Mesendoderm (in vitro differentiated cells): ENCODE measurements at regions not wholly inside any gene's neighbourhood (a gene's known extent, or its start where the extent isn't known, plus 50 kb on each side); places are given as distances from the start of the nearest gene placed in this dataset.

Experiments
- DNase-seq: peaks from one replicate; pipeline ENCODE4 v3.0.0; 2013
- H2AK5ac ChIP-seq: 2 replicates; pipeline ENCODE4 v1.6.1; 2013; ENCODE audit warnings: low read length, inconsistent platforms
- H2BK120ac ChIP-seq: 2 replicates; pipeline ENCODE4 v1.6.1; 2013; ENCODE audit warnings: low read depth, mild to moderate bottlenecking, low read length, moderate library complexity, mixed read lengths
- H2BK15ac ChIP-seq: replicated peaks from 2 replicates; pipeline ENCODE4 v1.6.1; 2013; ENCODE audit warnings: low read depth, mild to moderate bottlenecking, moderate library complexity
- H2BK5ac ChIP-seq: 2 replicates; pipeline ENCODE4 v1.6.1; 2013; ENCODE audit warnings: low read length, inconsistent platforms
- H3K18ac ChIP-seq: 2 replicates; pipeline ENCODE4 v1.6.1; 2013; ENCODE audit warnings: mild to moderate bottlenecking, low read length, mixed read lengths
- H3K23ac ChIP-seq: one replicate; pipeline ENCODE4 v1.6.1; 2013; ENCODE audit warnings: low read length
- H3K27ac ChIP-seq: 2 replicates; pipeline ENCODE4 v1.5.1; 2013; ENCODE audit warnings: low read depth, mild to moderate bottlenecking, inconsistent platforms, low read length, moderate library complexity
- H3K27me3 ChIP-seq: 2 replicates; pipeline ENCODE4 v1.6.1; 2013; ENCODE audit warnings: low read length, control low read depth, mild to moderate bottlenecking, inconsistent platforms; ENCODE audit not compliant: insufficient read depth, poor library complexity
- H3K36me3 ChIP-seq: 2 replicates; pipeline ENCODE4 v1.6.1; 2013; ENCODE audit warnings: low read length, inconsistent platforms; ENCODE audit not compliant: control insufficient read depth, insufficient read depth
- H3K4ac ChIP-seq: one replicate; pipeline ENCODE4 v1.6.1; 2013; ENCODE audit warnings: low read depth, mild to moderate bottlenecking, low read length, moderate library complexity
- H3K4me1 ChIP-seq: 2 replicates; pipeline ENCODE4 v1.6.1; 2013; ENCODE audit warnings: low read depth, low read length, inconsistent platforms; ENCODE audit not compliant: control insufficient read depth
- H3K4me2 ChIP-seq: 2 replicates; pipeline ENCODE4 v1.6.1; 2013; ENCODE audit warnings: low read length
- H3K4me3 ChIP-seq: 2 replicates; pipeline ENCODE4 v1.5.1; 2013; ENCODE audit warnings: mild to moderate bottlenecking, low read length
- H3K56ac ChIP-seq: one replicate; pipeline ENCODE4 v1.6.1; 2013; ENCODE audit warnings: low read length
- H3K79me1 ChIP-seq: 2 replicates; pipeline ENCODE4 v1.6.1; 2013; ENCODE audit warnings: low read length, inconsistent platforms
- H3K79me2 ChIP-seq: 2 replicates; pipeline ENCODE4 v1.6.1; 2013; ENCODE audit warnings: mild to moderate bottlenecking, low read length; ENCODE audit not compliant: control insufficient read depth, insufficient read depth
- H3K9ac ChIP-seq: 2 replicates; pipeline ENCODE4 v1.6.1; 2013; ENCODE audit warnings: low read length, inconsistent platforms
- H4K5ac ChIP-seq: one replicate; pipeline ENCODE4 v1.6.1; 2013; ENCODE audit warnings: low read length
- H4K8ac ChIP-seq: one replicate; pipeline ENCODE4 v1.6.1; 2013; ENCODE audit warnings: low read depth, mild to moderate bottlenecking, control low read depth, low read length, moderate library complexity
- WGBS: extraction: QIAGEN DNeasy Blood & Tissue Kit; methylation state at CpG from one replicate; pipeline ENCODE4 v1.1.7; 2013; ENCODE audit warnings: low lambda C conversion rate, missing lambda C conversion rate; ENCODE audit not compliant: insufficient coverage; ENCODE audit errors: extremely low coverage; 5-methylcytosine and 5-hydroxymethylcytosine counted together

GRCh38 chr6:133129556-133129955 is 111.6 kb upstream of the EYA4 start:
- H3K4me1 ChIP-seq = no peaks in the 10 kb centered on the region
- no peaks in the 10 kb centered on the region for H3K79me1 ChIP-seq
- no peak overlapping the region for H3K4me2 ChIP-seq
- no peaks in the 10 kb centered on the region for H3K79me2 ChIP-seq
- no peaks in the 10 kb centered on the region for H3K27me3 ChIP-seq
- no peak overlapping the region for H3K4me3 ChIP-seq
- no peak overlapping the region for H3K27ac ChIP-seq
- no CpG with 5 or more reads among the region's 1 CpG for WGBS
- H2AK5ac ChIP-seq = no peak overlapping the region
- no peak overlapping the region for H3K23ac ChIP-seq
- H4K5ac ChIP-seq = no peak overlapping the region
- H3K36me3 ChIP-seq = no peaks in the 10 kb centered on the region
- no peak overlapping the region for H3K18ac ChIP-seq
- no peak overlapping the region for H2BK5ac ChIP-seq
- H4K8ac ChIP-seq = no peak overlapping the region
- DNase-seq = no peak
- no peak overlapping the region for H2BK120ac ChIP-seq
- H2BK15ac ChIP-seq = no peak overlapping the region
- H3K4ac ChIP-seq = no peak overlapping the region
- H3K56ac ChIP-seq = no peak overlapping the region
- no peak overlapping the region for H3K9ac ChIP-seq

- no peaks in the 10 kb centered on the region for H3K4me1 ChIP-seq
- H4K8ac ChIP-seq = no peak overlapping the region
- no peak overlapping the region for H3K27ac ChIP-seq
- no CpG with 5 or more reads among the region's 2 CpGs for WGBS
- no peak overlapping the region for H3K4ac ChIP-seq
- H2BK5ac ChIP-seq = no peak overlapping the region
- H3K36me3 ChIP-seq = no peaks in the 10 kb centered on the region
- no peak overlapping the region for H2BK120ac ChIP-seq
- peak; percentile 28 for DNase-seq
- no peak overlapping the region for H3K56ac ChIP-seq
- H3K4me2 ChIP-seq = no peak overlapping the region
- H4K5ac ChIP-seq = no peak overlapping the region
- no peaks in the 10 kb centered on the region for H3K79me2 ChIP-seq
- no peaks in the 10 kb centered on the region for H3K79me1 ChIP-seq
- H3K4me3 ChIP-seq = no peak overlapping the region
- no peak overlapping the region for H3K23ac ChIP-seq
- H2AK5ac ChIP-seq = no peak overlapping the region
- no peaks in the 10 kb centered on the region for H3K27me3 ChIP-seq
- no peak overlapping the region for H3K18ac ChIP-seq
- H2BK15ac ChIP-seq = no peak overlapping the region
- no peak overlapping the region for H3K9ac ChIP-seq
Measured at GRCh38 chr6:133130863-133131262, 110.3 kb upstream of the EYA4 start.

- no peaks in the 10 kb centered on the region for H3K27me3 ChIP-seq
- no peak overlapping the region for H3K27ac ChIP-seq
- H3K4me2 ChIP-seq = no peak overlapping the region
- no peak overlapping the region for H2BK120ac ChIP-seq
- H3K56ac ChIP-seq = no peak overlapping the region
- H2BK15ac ChIP-seq = no peak overlapping the region
- no peak overlapping the region for H3K9ac ChIP-seq
- no peak overlapping the region for H3K4me3 ChIP-seq
- no peak overlapping the region for H4K5ac ChIP-seq
- DNase-seq = no peak
- H3K4me1 ChIP-seq = no peaks in the 10 kb centered on the region
- no peaks in the 10 kb centered on the region for H3K79me2 ChIP-seq
- H3K79me1 ChIP-seq = no peaks in the 10 kb centered on the region
- no peak overlapping the region for H3K4ac ChIP-seq
- H3K36me3 ChIP-seq = no peaks in the 10 kb centered on the region
- no peak overlapping the region for H2AK5ac ChIP-seq
- no peak overlapping the region for H4K8ac ChIP-seq
- no peak overlapping the region for H3K23ac ChIP-seq
- H2BK5ac ChIP-seq = no peak overlapping the region
- WGBS = no CpG with 5 or more reads among the region's 10 CpGs
- H3K18ac ChIP-seq = no peak overlapping the region
Measured at GRCh38 chr6:133131621-133132465, 109.3 kb upstream of the EYA4 start.

- Histone ChIP-seq H3K4me3 (no peak overlapping the region), H3K9ac (no peak overlapping the region), H3K4ac (no peak overlapping the region), H3K27ac (no peak overlapping the region), H3K23ac (no peak overlapping the region), H3K18ac (no peak overlapping the region), H2BK120ac (no peak overlapping the region), H3K79me1 (no peaks in the 10 kb centered on the region), H3K4me1 (no peaks in the 10 kb centered on the region), H2BK15ac (no peak overlapping the region), H3K79me2 (no peaks in the 10 kb centered on the region), H2BK5ac (no peak overlapping the region), H3K36me3 (no peaks in the 10 kb centered on the region), H3K27me3 (no peaks in the 10 kb centered on the region), H3K4me2 (no peak overlapping the region), H4K8ac (no peak overlapping the region), H2AK5ac (no peak overlapping the region), H4K5ac (no peak overlapping the region), H3K56ac (no peak overlapping the region)
- DNase-seq = peak; percentile 18
- WGBS = no CpG with 5 or more reads among the region's 12 CpGs
Measured at GRCh38 chr6:133132466-133132971, 108.6 kb upstream of the EYA4 start.

- Histone ChIP-seq H3K79me1 (no peaks in the 10 kb centered on the region), H3K27ac (no peak overlapping the region), H3K27me3 (no peaks in the 10 kb centered on the region), H2AK5ac (no peak overlapping the region), H3K18ac (no peak overlapping the region), H2BK120ac (no peak overlapping the region), H3K4ac (no peak overlapping the region), H3K9ac (no peak overlapping the region), H3K23ac (no peak overlapping the region), H4K5ac (no peak overlapping the region), H3K79me2 (no peaks in the 10 kb centered on the region), H2BK15ac (no peak overlapping the region), H2BK5ac (no peak overlapping the region), H3K4me2 (no peak overlapping the region), H4K8ac (no peak overlapping the region), H3K4me1 (no peaks in the 10 kb centered on the region), H3K36me3 (no peaks in the 10 kb centered on the region), H3K56ac (no peak overlapping the region), H3K4me3 (no peak overlapping the region)
- DNase-seq = no peak
- WGBS = no CpG with 5 or more reads among the region's 1 CpG
Measured at GRCh38 chr6:133136177-133136880, 104.8 kb upstream of the EYA4 start.
